ENCODE measurements at regions not wholly inside any gene's neighbourhood (a gene's known extent, or its start where the extent isn't known, plus 50 kb on each side); places are given as distances from the start of the nearest gene placed in this dataset.
"Not testable (repeated sequence)": the region's sequence is repeated elsewhere in the genome, so short reads cannot be mapped to it uniquely, and the experiment has no call there.

DNA sequence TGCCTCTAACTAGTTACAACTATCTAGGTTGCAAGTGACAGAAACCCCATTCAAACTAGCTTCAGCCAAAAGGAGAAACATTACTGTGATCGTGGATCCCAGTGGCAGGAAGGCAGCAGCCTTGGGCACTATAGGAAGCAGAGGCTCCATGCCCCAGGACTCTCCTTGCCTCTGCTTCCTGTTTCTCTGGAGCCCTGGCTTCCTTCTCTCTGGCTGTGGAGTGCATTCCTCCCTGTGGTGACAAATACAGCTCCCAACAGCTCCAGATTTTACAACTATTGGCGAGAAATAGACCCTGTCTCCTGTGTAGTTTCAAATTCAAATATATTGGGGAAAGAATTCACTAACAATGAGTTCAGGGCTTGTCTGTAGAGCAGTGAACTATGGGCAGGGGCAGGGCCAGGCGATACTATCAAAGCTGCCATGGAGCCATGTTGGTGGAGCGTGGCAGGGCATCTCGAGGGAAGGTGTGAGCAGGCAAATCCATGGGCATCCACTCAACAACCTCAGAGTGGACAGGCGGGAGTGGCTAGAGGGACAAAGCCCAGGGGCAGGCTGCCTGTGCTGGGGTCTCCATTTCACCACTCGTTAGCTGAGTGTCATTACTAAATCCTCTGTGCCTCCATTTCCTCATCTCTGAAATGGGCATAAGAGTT is 189.5 kb downstream of the ERCC6L2 start:
- DNase-seq (ENCODE audit: low spot score) = no peak

DNA sequence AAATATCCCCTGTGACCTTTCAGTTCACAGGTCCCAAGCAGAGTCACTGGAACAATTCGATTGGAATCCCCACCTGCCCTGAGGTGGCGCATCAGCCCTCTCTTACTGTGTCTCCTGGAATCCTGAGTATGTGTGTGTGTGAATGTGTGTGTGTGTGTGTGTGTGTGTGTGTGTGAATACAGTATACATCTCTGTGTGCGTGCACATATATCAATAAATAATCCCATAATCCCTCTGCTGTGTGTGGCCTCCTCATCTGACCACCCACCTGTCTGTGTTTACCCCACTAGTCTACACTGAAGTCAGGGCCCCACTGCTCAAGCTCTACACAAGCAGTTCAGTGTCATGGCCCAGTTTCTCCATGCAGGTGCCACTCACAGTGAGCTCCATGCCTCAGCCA is 187.4 kb downstream of the ERCC6L2 start:
- DNase-seq (ENCODE audit: low spot score) = no peak

DNA sequence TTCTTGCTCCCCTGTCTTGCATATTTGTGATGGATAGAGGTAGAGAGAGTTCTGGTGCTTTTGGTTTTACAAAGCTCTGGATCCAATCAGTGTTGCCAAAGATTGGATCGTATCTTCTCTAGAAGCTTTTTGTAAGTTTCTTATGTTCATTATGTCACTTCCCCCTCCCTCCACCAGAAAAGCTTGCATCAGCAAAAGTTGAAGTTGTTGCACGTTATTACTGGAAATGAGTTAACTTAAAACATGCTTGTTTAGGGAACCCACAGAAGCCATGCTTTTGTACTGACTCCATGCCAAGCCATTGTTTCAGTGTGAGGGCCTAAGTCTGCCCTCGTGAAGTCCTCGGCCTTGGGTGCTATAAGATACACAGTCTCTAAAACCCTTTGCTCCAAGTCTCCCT is 186.5 kb downstream of the ERCC6L2 start:
- no peak for DNase-seq (ENCODE audit: low spot score)

DNA sequence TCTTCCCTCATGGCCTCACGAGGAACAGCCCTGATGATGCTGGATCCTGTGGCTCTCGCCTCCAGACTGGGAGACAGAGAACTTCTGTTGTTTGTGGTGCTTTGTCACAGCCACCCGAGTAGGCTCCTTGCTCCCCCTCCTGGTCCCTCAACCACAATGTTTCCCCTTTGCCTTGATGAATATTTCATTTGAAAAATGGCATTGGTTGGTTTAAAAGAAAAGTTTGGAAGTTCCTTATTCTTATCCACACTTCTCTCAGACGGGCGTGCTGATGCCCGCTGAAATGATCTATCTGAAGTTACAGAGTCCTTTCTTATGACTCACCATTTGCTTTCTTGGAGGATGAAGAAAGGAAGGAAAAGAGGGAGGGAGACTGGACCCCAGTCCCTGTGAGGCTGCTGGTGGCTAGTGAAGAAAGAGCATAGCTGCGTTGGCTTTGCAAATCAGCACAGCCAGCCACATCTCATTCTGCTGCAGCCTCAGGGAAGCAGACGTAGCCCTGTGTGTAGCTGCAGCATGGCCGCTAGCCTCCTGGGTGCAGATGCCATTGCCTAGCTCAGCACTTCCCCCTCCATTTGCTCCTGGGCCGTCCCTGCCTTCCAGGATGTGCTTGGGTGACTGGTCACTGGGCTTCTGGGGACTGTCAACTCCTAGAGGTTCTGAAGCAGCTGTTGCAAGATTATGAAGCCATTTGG is 185.9 kb downstream of the ERCC6L2 start:
- no peak for DNase-seq (ENCODE audit: low spot score)

DNA sequence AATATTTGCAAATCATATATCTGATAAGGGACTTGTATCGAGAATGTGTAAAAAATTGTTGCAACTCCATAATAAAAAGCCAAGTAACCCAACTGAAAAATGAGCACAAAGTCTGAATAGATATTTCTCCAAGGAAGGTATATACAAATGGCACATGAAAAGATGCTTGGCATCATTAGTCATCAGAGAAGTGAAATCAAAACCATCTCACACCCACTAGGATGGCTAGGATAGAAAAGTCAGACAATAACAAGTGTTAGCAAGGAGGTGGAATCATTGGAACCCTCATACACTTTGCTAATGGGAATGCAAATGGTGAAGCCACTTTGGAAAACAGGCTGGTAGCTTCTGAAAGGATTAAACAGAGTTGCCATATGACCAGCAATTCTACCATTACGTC is 182.7 kb downstream of the ERCC6L2 start:
- no peak for DNase-seq (ENCODE audit: low spot score)

DNA sequence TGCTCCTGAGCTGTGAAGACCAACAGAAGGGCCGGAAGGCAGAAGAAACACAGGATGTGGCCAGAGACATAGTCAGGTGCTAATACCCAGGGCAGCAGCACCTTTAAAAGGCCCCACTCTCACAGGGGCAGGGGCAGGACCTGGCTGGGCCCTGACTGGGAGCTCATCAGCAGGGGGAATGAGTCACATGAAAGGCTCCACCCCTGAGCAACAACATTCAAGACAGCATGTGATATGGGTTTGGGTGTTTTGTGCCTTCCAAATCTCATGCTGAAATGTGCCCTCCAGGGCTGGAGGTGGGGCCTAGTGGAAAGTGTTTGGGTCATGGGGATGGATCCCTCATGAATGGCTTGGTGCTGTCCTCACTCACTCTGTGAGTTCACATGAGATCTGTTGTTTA is 181.7 kb downstream of the ERCC6L2 start:
- DNase-seq (ENCODE audit: low spot score) = no peak

DNA sequence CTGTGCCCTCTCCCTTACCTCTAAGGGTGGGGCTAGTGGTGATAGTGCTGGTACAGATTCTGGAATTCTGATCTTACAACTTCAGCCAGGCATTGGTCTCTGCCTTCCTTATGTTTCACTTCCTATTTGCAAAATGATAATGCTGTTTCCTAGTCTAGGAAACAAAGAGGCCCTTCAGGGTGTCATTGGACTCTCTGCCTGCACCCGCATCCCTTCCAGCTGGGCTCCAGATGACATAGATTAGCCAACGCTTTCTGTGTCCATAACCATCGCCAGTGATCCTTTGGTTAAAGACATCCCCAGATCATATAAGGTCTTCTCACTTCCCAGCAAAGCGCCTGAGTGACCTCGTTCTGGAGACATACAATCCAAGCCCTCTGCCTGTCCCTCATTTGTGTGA is 180.7 kb downstream of the ERCC6L2 start:
- DNase-seq (ENCODE audit: low spot score) = no peak

DNA sequence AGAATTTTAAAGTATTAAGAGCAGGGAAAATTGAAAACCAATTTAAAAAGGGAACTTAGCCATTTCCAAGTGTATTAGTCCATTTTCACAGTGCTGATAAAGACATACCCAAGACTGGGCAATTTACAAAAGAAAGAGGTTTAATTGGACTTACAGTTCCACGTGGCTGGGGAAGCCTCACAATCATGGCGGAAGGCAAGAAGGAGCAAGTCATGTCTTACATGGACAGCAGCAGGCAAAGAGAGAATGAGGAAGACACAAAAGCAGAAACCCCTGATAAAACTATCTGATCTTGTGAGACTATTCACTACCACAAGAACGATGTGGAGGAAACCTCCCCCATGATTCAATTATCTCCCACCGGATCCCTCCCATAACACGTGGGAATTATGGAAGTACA is 178.8 kb downstream of the ERCC6L2 start:
- DNase-seq (ENCODE audit: low spot score) = not testable (repeated sequence)

DNA sequence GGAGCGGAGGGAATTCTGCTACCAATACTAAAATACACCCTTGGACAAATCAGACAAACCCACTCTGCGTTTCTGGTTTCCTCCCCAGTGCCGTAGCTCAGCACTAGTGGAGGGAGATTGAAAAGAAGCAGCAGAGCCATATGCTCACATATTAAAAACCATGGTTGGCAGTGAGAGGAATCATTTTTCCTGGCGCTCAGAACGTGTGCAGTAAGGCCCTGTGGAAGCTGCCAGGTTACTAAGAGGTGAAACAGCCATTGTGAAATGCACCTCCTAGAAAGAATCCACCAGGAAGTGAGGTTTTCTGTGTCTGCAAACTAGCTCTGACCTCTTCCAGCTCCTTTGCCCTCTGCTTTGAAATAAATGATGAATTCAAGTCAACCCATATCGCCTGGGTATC is 177.2 kb downstream of the ERCC6L2 start:
- no peak for DNase-seq (ENCODE audit: low spot score)

DNA sequence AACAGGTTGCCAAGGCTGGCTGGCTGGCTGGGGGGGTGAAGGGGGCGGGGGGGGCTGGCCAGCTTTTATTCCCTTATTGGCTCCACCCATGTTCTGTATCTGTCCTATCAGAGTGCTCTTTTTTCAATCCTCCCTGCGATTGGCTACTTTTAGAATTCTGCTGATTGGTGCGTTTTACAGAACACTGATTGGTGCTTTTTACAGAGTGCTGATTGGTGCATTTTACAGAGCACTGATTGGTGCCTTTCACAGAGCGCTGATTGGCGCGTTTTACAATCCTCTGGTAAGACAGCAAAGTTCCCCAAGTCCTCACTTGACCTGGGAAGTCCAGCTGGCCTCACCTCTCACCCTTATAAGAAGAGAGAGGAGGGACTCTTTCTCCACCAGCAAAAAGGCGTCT is 175.9 kb downstream of the ERCC6L2 start:
- DNase-seq (ENCODE audit: low spot score) = no peak

DNA sequence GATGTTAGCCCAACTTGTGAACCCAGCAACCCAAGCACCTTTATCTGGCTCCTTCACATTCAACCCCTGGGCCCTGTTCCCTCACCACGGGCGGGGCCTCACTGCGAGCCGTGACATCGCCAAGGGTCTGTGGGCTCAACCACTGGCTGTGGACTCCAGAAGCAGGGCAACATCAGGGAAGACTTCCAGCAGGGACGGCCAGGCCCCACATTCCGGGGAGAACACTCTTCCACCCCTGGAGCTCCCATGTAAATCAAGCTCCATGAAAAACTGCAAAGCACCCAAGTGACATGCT is 175.3 kb downstream of the ERCC6L2 start:
- no peak for DNase-seq (ENCODE audit: low spot score)

DNA sequence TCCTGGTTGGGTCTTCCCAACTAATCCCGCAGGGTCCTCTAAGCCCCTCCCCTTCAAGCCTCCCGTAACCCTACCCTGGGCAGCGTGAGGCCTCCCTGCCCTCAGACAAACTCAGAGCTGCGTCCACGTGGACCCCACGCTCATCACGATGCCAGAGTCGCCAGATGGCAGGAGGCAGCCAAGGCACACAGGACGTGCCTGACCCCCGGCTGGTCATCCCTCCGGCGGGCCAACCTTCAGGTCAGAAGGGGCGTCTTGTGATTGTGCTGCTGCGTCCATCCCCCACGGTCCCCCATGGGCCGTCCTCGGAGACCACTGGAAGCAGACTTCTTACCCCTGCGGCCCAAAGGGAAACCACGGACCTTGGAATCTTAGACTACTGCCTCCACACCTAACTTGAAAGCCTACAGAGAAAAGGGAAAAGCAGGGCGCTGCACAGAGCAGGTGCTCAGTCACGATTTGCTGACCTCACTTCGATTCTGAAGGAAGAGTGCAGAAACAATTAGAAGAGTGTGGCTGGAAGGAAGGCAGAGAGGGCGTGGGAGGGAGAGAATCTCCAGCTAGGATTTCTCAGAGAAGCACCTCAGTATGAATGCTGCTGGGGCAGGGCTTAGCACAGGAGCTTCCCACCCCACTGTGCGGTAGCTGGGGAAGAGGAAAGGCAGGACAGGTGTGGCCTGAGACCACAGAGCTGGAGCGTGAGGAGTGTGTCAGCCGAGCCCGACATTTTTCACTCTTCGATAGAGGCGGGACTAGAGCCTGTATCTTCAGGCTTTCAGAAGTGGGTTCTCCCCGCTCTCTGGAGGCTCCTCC is 174.8 kb downstream of the ERCC6L2 start:
- no peak for DNase-seq (ENCODE audit: low spot score)

DNA sequence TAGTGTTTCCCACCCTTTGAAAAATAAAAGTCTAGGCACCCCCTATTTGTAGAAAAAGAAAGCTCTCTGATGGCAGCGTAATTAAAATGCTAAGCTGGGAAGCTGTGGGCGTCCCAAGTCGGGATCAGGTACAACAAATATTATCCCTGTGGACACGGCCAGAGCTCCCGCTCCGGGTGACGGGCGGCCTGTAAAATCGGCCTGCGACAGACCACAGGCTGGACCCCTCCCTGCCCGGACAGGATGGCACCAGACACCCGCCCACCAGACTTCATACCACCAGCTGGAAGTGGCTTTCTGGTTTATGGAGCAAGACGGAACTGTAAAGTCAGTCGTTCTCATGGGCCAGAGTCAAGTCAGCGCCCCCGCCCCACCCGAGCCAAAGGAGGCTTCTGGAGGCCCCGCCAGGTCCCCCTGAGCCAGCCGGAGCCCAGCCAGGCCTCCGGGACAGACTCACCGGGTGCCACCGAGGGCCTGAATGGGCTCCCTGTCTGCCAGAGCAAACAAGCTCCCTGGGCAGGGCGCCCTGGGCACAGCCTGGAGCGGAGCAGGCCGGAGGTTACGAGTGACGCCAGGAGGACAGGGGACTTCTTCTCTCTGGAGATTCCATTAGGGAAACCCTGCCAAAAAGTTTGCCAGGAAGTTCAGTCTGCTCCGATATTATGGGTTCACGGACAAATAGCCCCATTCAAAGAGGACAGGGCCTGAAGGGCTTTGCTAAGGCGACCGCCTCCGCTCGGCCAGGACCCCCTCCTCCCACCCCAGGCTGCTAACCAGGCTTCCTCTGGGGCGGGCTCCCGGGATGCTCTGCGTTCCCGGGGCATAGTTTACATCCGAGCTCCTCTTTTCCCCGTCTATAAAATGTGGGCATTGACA is 173.7 kb downstream of the ERCC6L2 start:
- DNase-seq (ENCODE audit: low spot score) = peak; percentile 57

DNA sequence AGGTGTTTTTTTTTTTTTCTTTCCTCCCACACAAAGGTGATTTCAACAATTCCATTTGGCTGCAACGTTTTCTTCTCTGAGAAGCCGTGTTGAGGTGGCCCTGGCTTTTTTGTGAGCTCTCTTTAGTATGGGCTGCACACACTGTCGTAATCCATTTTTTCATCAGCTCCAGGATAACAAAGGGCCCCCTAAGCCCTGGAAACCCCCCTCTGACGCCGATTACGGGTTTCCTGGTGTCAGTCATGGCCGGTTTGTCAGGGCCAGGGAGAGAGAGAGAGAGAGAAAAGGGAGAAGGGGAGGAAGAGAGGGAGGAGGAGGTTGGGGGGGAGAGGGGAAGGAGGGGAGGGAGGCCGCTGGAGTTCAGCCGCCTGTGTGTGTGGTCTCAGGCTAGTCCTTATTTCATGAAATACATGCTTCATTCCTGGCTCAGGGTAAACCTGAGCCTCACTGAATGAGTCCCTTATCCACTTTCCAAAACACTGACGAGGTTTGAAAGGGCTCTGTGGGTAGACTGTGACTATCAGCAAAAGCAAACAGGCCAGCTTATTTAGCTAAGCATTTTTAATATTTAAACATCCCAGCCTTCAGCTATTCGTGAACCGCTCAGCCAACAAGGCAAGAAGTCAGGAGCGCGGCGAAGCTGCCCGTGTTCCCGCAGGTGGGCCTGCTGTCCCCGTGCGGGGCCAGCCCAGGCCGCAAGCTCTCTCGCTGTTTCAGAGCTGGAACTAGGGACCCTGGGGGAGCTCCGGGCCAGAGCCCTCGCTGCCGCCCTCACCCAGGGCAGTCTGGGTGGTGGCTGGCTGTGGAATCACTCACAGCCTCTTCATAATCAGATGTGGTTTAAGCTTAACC is 172.8 kb downstream of the ERCC6L2 start:
- peak; percentile 79 for DNase-seq (ENCODE audit: low spot score)

DNA sequence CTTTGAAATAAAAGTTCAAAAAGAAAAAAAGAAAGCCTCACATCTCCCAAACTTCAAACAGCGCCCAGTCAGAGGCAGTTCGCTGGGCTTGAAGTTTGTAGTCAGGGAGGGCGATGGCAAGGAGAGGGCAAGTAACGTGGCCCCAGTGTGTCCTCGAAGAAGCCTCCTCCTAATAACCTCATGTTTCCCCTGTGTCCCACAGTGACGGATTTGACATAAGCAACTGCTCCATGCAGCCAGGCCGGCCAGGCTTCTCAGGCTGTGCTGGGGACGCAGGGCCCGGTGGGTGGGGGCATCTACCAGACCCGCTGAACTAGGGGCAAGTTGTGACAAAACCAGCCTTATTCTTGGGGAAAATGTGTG is 172.2 kb downstream of the ERCC6L2 start:
- peak; percentile 61 for DNase-seq (ENCODE audit: low spot score)

DNA sequence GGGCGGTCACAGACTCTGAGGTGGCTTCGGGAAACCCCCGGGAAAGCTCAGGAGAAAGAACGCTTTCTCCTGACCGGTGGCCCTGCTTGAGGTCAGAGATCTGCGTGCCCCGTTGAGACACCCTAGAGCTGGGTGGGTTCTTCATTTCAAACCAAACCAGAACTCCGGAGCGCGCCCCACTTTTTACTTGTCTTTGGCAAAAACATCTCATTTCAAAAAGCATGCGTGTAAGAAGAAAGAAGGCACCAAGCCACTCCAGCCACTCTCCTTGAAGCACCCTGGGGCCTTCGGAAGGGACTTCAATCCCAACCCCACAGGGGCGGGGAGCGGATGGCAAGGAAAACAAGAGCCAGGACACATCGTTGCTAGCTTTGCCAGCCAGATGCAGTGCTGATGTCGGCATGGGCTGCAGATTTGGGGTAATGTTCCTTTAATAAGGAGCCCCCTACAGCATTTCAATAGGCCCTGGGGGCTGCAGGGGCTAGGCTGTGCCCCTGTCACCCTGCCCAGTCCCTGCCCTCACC is 171.7 kb downstream of the ERCC6L2 start:
- no peak for DNase-seq (ENCODE audit: low spot score)

DNA sequence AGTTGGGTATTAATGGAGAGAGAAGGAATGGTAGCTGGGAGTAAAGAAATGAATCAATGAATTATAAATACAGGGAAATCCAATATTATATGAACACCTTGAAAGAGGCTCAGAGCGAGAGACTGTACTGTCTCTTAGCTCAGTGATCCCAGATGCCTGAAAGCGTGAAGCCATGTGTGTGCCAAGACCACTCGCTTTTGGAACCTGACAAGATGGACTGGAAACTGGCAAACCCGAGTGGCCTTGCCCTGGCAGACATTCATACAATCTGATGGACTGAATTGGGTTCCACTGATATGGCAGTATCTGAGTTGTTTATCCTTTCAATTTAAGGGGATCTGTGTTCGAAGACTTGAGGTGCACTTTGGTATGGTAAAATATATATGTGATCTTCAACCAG is 170.3 kb downstream of the ERCC6L2 start:
- no peak for DNase-seq (ENCODE audit: low spot score)

DNA sequence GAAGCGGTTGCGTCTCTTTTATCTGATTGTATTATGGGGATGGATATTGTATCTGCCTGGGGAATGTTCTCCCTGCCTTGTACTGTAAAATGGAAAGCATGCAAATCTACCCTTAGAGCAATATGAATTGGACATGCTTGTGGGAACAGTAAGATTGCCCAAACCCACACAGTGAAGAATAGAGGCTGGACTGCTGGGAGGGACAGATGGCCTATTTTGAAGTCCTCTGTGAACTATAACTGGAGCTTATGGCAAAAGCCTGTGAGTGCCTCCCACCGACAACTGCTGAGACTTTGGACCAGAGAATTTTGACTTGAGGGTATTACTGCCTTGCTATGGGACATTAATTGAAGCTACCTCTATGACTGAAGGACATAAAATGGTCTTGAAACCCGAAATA is 168.9 kb downstream of the ERCC6L2 start:
- no peak for DNase-seq (ENCODE audit: low spot score)

DNA sequence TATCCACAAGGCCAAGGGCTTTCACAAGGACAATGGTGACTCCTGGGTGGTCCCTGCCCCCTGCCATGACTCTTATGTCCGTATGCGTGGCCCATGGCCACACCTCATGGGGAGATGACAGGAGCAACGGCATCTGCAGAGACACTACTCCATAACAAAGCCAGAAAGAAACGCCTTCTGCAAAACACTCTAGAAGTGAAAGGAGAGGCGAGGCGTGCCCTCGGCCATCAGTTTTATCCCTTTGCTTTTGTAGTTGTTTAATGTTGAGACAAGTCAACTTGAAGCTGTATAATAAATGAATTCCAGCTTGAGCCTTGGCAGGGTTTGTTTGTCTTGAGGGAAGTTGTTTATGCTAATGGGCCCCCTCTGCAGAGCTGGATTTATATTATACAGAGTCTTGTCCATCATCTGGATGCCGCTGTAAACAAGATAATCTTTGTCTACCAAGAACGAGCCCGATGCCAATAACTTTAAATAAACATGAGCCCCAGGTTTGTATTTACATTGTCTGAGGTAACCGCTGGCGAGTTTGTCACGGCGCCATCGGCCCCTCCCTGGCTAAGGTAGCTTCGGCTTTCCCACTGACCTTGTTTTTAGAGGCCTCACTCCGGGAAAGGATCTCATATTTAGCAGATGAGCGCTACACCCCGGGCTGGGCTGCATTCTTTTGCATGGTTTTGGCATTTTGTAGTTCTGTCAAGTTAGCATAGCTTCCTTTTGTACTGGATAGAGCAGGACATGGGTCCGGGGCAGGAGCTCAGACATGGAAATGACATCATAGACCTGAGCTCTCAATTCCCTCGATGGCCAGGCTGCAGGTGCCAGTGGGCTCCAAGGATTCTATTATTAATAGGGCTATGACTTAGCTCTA is 165.3 kb downstream of the ERCC6L2 start:
- no peak for DNase-seq (ENCODE audit: low spot score)

DNA sequence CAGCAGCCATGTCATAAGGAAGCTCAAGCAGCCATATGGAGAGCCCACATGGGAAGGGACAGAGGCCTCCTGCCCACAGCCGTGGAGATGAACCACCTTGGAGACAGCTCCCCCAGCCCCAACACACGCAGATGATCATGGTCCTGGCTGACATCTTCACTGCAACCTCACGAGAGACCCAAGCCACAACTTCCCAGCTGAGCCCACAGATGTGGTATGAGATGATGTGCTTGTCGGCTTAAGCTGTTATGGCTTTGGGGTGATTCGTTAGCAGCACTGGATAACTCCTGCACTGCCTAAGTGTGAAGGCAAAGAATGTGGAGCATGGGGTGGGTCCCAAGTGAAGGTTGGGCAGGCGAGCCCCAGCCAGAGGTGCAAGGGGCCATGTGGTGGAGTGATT is 163.4 kb downstream of the ERCC6L2 start:
- no peak for DNase-seq (ENCODE audit: low spot score)

All from ecto neural progenitor cell (in vitro differentiated cells).